ENCODE measurements at regions not wholly inside any gene's neighbourhood (a gene's known extent, or its start where the extent isn't known, plus 50 kb on each side); places are given as distances from the start of the nearest gene placed in this dataset.
A peak's percentile ranks its signal among the peaks of the same experiment; 100 is the strongest.

GRCh38 chr3:180284331-180285110 lies 247.8 kb upstream of the PEX5L start:
- no peak for DNase-seq (ENCODE audit: low spot score)

GRCh38 chr3:180287703-180288102 lies 251.0 kb upstream of the PEX5L start:
- DNase-seq (ENCODE audit: low spot score): no peak

- no peak for DNase-seq (ENCODE audit: low spot score)
Measured at GRCh38 chr3:180288816-180289215, 252.1 kb upstream of the PEX5L start.

DNA sequence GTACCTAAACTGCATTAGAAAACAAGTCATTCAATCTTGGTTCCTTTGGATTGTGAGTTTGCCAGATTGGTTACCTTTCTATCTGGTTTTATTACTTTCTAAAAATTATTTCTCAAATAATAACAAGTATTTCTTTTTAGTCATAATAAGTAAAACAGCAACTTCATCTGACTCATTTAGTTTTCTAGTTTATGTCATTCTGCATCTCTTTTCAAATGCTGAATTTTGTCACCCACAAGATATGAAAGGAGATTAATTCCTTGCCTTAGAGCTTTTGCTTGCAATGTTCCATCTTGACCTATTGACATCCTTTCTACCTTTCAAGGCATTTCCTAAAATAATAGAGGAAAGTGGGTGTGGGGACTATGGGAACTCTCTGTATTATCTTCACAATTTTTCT lies 253.6 kb upstream of the PEX5L start:
- DNase-seq (ENCODE audit: low spot score): no peak

DNA sequence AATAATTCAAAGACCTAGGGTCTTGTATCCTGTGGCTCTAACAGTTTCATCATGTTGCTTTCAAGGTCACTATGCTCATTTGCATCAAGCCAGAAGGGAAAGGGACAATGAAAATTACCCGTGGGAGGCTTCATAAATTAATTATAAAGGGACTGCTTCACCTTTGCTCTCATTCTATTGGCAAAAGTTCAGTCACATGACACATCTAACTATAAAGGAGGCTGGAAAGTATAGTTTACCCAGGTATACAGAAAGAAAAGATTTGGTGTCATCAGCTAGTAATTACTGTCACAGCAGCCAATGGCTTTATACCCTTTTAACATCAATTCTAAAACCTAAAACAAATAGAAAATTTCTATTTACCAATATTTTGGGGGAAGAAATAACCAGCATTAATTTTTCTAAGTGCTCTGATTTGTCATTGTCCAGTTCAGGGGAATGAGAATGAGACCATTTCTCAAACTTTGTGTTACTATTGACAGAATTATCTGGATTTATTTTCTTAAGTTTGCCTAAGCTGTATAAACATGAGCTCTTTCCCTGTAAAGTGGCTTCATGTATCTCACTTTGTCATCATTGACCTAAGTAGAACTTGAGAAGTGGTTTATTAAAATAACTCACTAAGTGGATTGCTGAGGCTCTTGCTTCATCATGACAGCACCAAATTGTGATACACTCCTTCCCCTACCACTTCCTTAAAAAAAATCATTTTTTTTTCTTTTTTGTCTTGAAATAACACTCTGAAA lies 257.7 kb upstream of the PEX5L start:
- no peak for DNase-seq (ENCODE audit: low spot score)

DNA sequence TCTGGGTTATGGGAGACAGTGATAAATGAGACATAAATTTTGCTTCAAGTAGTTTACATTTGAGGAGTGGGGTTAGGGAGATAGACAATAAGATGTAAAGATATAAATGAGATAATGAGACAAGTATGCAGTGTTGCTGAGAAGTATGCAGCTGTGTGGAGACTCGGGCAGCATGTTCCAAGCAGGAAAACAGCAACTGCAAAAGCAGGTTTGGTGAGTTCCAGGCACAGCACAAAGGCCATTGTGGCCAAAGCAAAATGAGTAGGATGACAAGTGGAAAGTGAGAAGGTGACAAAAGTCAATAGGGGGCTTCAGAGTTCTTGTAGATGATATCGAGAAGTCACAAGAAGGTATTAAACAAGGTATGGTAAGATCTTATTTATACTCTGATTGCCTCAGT lies 259.1 kb upstream of the PEX5L start:
- no peak for DNase-seq (ENCODE audit: low spot score)

- no peak for DNase-seq (ENCODE audit: low spot score)
Measured at GRCh38 chr3:180296971-180297370, 260.2 kb upstream of the PEX5L start.

DNA sequence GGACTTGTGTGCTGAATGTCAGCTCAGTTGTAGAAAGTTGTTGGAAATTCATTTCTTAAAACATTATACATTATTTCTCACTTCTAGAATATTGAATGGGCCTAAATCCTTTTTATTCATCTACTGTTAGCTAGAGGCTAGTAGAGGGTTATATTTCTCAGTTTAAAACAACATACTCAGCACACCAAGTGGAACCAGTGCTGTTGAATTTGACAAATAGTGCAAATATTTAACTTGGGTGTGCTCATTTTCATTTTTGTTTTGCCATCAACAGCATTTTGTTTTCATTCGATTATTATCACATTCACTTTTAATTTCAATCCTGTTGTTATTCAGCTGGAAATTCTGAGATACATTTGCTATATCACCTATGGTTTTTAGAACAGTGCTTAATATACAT lies 269.4 kb upstream of the PEX5L start:
- DNase-seq (ENCODE audit: low spot score): no peak

DNA sequence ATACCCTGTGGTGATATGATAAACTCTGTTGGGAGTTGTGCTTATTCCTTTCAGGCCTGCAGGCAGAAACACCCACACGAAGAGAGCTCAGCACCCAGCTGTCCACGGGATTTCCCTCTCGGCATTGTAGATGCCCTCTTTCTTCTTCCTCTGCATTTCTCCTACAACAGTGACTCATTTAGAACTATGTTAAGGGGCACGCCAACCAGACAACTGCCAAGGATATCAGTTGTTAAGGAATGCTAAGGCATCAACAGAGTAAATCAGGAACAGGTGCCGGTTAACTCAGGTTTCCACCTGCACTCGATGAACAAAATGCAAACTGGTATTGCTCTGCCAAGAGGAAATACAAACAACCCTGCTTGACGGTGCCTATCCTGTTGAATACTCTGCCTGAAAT lies 270.0 kb upstream of the PEX5L start:
- DNase-seq (ENCODE audit: low spot score): no peak

DNA sequence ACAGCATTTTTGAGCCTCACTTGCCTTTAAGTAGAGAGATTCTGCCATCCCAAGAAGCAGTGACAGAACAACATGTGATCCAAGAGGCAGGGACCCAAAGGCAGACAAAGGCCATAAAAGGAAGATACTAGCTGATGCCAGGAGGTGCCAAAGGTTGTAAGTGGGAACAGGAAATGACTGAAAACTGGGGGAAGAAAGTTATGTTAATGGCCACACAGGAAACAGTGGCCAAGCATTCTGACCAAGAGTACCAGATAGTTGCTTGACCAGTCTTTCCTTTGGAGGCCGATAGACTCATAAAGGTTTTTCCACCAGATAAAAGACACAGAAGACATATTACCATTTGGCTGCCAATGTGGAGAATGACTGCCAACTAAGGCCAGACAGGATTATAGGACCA lies 274.5 kb upstream of the PEX5L start:
- DNase-seq (ENCODE audit: low spot score): no peak

GRCh38 chr3:180316321-180316720 lies 279.6 kb upstream of the PEX5L start:
- DNase-seq (ENCODE audit: low spot score): no peak

DNA sequence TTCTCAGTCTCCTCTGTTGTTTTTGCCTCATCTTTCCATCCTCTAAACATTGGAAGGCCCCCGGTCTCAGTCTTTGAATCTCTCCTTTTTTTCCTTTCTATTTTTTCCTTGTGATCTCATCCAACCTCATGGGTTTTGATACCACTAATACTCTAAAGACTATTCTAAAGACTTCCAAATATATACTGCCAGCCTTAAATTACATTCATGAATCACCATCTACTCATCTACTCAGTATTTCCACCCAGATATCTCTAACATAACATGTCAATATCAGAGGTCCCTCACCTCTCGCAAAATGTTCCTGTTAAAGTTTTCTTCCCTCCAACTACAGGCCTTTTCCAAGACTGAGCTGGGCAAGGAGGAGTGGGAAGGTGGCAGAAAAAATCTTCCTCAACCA lies 282.5 kb upstream of the TTC14 start:
- DNase-seq (ENCODE audit: low spot score): no peak

DNA sequence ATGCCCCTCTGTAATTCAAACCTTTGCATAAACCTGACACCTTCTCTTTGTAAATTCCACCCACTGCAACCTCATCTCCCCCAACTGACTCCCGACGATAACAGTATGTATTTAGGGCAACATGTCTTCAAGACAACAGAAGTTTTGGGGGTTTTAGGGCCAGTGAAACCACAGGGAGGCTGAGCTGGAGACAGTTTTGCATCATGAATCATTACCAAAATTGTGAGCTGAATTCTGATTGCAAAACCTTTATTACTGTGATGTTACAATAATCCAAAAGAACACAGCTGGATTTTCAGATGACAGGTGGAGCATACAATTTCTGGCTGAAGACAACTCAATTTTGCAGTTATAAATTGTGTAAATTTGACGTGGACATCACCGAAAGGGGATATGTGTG lies 281.3 kb upstream of the TTC14 start:
- DNase-seq (ENCODE audit: low spot score): no peak

DNA sequence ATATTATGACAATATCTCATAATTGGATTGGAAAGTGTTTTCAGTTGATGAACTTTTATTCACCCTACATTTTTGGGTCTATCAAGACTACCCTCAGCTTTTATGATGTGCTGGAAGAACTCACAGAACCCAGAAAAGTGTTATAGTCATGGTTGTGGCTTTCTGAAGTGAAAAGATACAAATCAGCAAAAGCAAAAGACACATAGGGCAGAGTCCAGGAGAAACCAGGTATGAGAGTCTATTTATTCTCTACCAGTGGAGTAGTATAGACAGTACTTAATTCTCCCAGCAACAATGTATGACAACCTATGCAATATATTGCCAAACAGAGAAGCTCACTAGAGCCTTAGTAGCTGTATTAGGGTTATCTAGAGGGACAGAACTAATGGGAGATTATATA lies 280.4 kb upstream of the TTC14 start:
- DNase-seq (ENCODE audit: low spot score): no peak

DNA sequence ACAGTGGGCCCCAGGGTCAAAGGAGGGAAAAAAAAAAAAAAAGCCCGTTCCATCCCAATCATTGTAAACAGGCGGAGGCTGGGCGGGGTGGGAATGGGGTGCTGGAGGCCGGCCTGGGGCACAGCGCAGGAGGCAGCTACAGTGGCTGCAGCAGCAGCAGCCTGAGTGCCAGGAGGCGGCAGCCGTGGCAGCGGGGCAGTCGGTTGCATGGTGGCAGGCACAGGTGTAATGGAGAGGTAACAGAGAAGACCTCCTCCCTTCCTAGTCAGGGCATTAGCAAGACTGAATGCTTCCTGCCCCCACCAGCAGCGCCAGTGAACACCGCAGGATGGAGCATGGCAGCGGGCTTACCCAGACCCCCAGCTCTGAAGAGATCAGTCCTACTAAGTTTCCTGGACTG lies 279.1 kb upstream of the TTC14 start:
- DNase-seq (ENCODE audit: low spot score): no peak

DNA sequence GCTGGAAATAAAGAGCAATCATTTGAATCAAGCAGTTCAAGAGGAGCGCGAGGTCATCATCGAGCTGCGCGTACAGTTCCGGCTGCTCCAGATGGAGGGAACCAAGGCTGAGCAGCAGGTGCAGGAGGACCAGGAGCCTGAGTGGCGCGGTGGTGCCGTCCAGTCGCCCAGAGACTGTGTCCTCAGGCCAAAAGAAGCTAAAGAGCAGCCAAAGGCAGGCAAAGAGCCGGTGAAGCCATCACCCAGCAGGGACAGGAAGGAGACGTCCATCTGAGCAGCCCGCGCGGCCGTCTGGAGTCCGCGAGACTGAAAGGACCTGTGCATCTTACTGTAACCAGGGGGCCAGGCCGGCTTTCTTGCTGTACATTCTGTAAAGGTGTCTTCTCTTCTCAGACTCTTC lies 277.2 kb upstream of the TTC14 start:
- no peak for DNase-seq (ENCODE audit: low spot score)

GRCh38 chr3:180325533-180325932 lies 276.4 kb upstream of the TTC14 start:
- no peak for DNase-seq (ENCODE audit: low spot score)

DNA sequence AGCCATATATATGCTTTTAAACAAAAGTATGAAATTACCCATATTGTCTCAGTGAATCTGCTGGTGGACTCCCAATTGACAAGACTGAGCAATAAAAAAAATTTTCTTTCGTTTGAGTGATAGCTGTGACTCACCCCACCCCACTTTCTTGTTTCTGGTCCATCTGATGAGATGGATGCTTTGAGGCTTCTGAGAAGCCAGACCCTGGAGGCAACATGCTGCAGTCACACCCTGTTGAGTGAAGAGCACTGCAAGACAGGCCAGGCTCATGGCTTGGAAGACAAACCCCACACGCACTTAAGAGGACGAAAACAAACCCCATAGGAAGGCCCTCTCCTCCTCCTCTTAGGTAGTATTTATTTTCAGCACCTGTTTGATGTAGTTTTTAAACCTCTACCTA lies 276.0 kb upstream of the TTC14 start:
- DNase-seq (ENCODE audit: low spot score): no peak

- no peak for DNase-seq (ENCODE audit: low spot score)
Measured at GRCh38 chr3:180329187-180329586, 272.8 kb upstream of the TTC14 start.

DNA sequence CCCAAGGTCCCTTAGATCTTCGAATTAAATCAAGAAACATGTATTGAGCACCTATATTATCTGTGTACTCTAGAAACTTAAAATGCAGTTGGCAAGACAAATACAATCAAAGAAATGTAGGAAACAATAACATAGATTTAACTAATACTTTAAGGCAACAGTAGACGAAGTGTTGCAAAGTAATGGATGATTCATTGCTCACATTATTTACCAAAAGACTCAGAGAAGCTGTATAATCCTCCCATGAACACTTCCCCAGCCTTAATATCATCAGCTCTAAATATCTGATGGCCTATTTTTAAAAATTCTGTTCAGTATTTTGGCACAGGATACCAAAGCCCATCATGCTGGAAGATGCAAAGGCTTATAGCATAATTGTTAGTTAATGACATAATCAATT lies 272.1 kb upstream of the TTC14 start:
- no peak for DNase-seq (ENCODE audit: low spot score)

DNA sequence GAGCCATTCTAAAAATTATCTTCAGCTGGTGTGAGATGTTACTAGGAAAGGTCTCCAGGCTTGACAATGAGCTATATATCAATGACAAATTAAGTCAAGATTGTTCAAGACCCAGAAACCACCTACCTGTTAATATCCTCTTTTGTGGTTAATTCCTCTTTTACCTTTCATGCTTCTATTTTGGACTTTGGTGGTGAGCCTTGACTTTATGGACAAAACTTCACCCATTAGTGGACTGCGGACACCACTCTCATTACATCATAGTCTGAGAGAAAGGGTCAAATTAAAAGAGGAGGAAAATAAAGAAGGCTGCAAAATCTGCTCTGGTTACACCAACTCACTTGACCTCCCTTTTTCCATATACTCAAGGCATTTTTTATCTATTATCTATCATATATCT lies 271.5 kb upstream of the TTC14 start:
- DNase-seq (ENCODE audit: low spot score): no peak

DNA sequence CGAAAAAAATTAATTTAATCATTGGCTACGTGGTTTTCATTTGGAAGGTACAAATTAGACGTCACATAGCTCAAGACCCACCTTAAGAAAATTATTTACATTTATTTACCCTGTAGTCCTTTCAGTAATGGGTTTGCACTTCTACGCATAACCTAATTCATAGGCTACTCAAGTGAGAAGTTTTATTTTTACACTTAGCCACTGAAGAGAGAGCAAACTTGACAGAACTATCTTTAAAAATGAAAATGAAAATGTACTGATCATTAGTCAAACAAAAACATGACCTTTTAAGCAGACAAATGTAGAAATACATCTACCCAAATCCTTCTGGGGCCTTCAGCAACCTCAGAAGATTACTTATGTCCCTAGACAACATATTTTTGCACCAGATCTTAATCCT lies 269.4 kb upstream of the TTC14 start:
- no peak for DNase-seq (ENCODE audit: low spot score)

GRCh38 chr3:180335050-180335449 lies 266.9 kb upstream of the TTC14 start:
- peak; percentile 86 for DNase-seq (ENCODE audit: low spot score)

DNA sequence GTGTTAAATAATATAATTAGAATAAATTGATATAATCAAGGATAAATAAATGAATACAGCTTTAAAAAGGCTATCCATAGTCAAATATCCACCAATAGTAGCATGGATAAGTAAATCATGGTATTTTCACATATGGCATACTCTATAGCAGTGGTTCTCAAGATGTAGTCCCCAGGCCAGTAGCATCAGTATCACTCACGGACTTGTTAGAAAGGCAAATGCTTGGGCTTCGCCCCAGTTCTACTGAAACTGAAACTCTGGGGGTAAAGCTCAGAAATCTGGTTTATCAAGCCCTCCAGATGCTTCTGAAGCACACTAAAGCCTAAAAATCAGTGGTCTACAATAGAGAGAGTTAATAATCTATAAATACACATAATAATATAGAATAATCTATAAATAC lies 261.6 kb upstream of the TTC14 start:
- DNase-seq (ENCODE audit: low spot score): no peak

All from globus pallidus (tissue), 1 donor.